ENCODE measurements at regions not wholly inside any gene's neighbourhood (a gene's known extent, or its start where the extent isn't known, plus 50 kb on each side); places are given as distances from the start of the nearest gene placed in this dataset.

GRCh38 chr4:155430895-155431795 lies 54.4 kb upstream of the MAP9 start:
- no peak overlapping the region for H3K27ac ChIP-seq (ENCODE audit: low read depth, low read length)
- no peak overlapping the region for H3K4me3 ChIP-seq (ENCODE audit: low read depth, low read length)
- H3K36me3 ChIP-seq (ENCODE audit: insufficient read depth, low read length): no peaks in the 10 kb centered on the region
- no peaks in the 10 kb centered on the region for H3K79me2 ChIP-seq (ENCODE audit: control insufficient read depth, insufficient read depth, low read length, unreplicated experiment)
- no peaks in the 10 kb centered on the region for H3K27me3 ChIP-seq (ENCODE audit: insufficient read depth, low read length)
- H3K4me1 ChIP-seq (ENCODE audit: control insufficient read depth, insufficient read depth, low read length, unreplicated experiment): peaks cover 7% of the 10 kb centered on the region
- no peak overlapping the region for H2AFZ ChIP-seq (ENCODE audit: low read length, unreplicated experiment)

GRCh38 chr4:155428128-155428527 lies 51.4 kb upstream of the MAP9 start:
- Histone ChIP-seq H3K4me1 (ENCODE audit: control insufficient read depth, insufficient read depth, low read length, unreplicated experiment) (no peaks in the 10 kb centered on the region), H3K79me2 (ENCODE audit: control insufficient read depth, insufficient read depth, low read length, unreplicated experiment) (no peaks in the 10 kb centered on the region), H3K27me3 (ENCODE audit: insufficient read depth, low read length) (no peaks in the 10 kb centered on the region), H2AFZ (ENCODE audit: low read length, unreplicated experiment) (no peak overlapping the region), H3K27ac (ENCODE audit: low read depth, low read length) (no peak overlapping the region), H3K36me3 (ENCODE audit: insufficient read depth, low read length) (no peaks in the 10 kb centered on the region), H3K4me3 (ENCODE audit: low read depth, low read length) (no peak overlapping the region)

DNA sequence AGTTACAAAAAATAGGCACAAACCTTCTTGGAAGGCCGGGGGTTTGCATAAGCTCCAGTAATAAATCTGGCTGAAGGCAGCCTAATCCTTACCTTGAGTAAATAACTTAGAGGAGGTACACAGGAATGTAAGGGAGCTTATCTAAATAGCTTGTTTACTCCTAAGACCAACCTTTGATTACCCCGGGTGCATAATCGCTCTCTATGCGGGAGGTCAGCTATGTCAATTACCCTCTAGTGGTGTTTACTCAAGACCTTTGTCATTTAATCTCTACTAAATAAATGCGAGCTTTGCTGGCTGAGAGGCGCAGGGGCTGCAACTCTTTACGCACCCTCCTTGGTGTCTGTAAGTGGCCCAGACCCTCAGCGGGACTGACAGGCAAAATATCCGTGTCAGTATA lies 50.2 kb upstream of the MAP9 start:
- Histone ChIP-seq H2AFZ (ENCODE audit: low read length, unreplicated experiment) (no peak overlapping the region), H3K36me3 (ENCODE audit: insufficient read depth, low read length) (no peaks in the 10 kb centered on the region), H3K79me2 (ENCODE audit: control insufficient read depth, insufficient read depth, low read length, unreplicated experiment) (no peaks in the 10 kb centered on the region), H3K27me3 (ENCODE audit: insufficient read depth, low read length) (no peaks in the 10 kb centered on the region), H3K4me1 (ENCODE audit: control insufficient read depth, insufficient read depth, low read length, unreplicated experiment) (no peaks in the 10 kb centered on the region), H3K4me3 (ENCODE audit: low read depth, low read length) (no peak overlapping the region), H3K27ac (ENCODE audit: low read depth, low read length) (no peak overlapping the region)

All from ACC112 (cell line).